HG02678 (cell line): ENCODE measurements at regions not wholly inside any gene's neighbourhood (a gene's known extent, or its start where the extent isn't known, plus 50 kb on each side); places are given as distances from the start of the nearest gene placed in this dataset.
A peak's percentile ranks its signal among the peaks of the same experiment; 100 is the strongest.

Experiments used
- ATAC-seq: cut with Tn5 transposase; IDR thresholded peaks from one replicate; pipeline ENCODE4 v1.9.1; 2021; ENCODE audit warnings: mild to moderate bottlenecking, moderate library complexity; ENCODE audit not compliant: unreplicated experiment

- ATAC-seq = no peak
Observed at GRCh38 chr22:19574247-19574646, 50.0 kb upstream of the CLDN5 start.

- peak; percentile 53 for ATAC-seq
Observed at GRCh38 chr22:19576460-19577421, 52.5 kb upstream of the CLDN5 start.

- no peak for ATAC-seq
Observed at GRCh38 chr22:19577422-19577966, 53.3 kb upstream of the CLDN5 start.

- ATAC-seq = no peak
Observed at GRCh38 chr22:19578180-19579004, 54.2 kb upstream of the CLDN5 start.

GRCh38 chr22:19579115-19579811 is 55.1 kb upstream of the CLDN5 start:
- no peak for ATAC-seq

- ATAC-seq = no peak
Observed at GRCh38 chr22:19579880-19580279, 55.7 kb upstream of the CLDN5 start.

- ATAC-seq = no peak
Observed at GRCh38 chr22:19580291-19580890, 56.2 kb upstream of the CLDN5 start.

- no peak for ATAC-seq
Observed at GRCh38 chr22:19582033-19582693, 58.0 kb upstream of the CLDN5 start.

- no peak for ATAC-seq
Observed at GRCh38 chr22:19586922-19587684, 62.9 kb upstream of the CLDN5 start.

- no peak for ATAC-seq
Observed at GRCh38 chr22:19590696-19591095, 66.5 kb upstream of the CLDN5 start.

GRCh38 chr22:19591568-19591967 is 67.4 kb upstream of the CLDN5 start:
- ATAC-seq = no peak

GRCh38 chr22:19592464-19592863 is 68.3 kb upstream of the CLDN5 start:
- no peak for ATAC-seq

- no peak for ATAC-seq
Observed at GRCh38 chr22:19593991-19594569, 69.9 kb upstream of the CLDN5 start.

- ATAC-seq = no peak
Observed at GRCh38 chr22:19595532-19595931, 71.3 kb upstream of the CLDN5 start.

- no peak for ATAC-seq
Observed at GRCh38 chr22:19596680-19597398, 72.6 kb upstream of the CLDN5 start.

GRCh38 chr22:19597399-19597735 is 73.2 kb upstream of the CLDN5 start:
- ATAC-seq = no peak

GRCh38 chr22:19598054-19598855 is 74.0 kb upstream of the CLDN5 start:
- ATAC-seq = no peak

GRCh38 chr22:19599004-19599403 is 74.8 kb upstream of the CLDN5 start:
- ATAC-seq = no peak
